HEK293 (cell line): ENCODE measurements at regions not wholly inside any gene's neighbourhood (a gene's known extent, or its start where the extent isn't known, plus 50 kb on each side); places are given as distances from the start of the nearest gene placed in this dataset.

Source experiments
- CTCF ChIA-PET: fragments of 350-600 bp; formaldehyde crosslinking; extraction: SDS; loops from one replicate; lab custom pipeline; 2021; ENCODE audit warnings: antibody characterized with exemption; lab: Yijun Ruan, JAX
- POLR2A ChIA-PET: fragments of 300-600 bp; formaldehyde crosslinking; extraction: SDS; loops from one replicate; lab custom pipeline; 2020; ENCODE audit warnings: antibody characterized with exemption, inconsistent platforms; lab: Yijun Ruan, JAX
- H3K27ac ChIP-seq: fragments of 200-500 bp; sonication (Bioruptor generic); 2 replicates; pipeline ENCODE4 v1.5.1; 2014; ENCODE audit warnings: low read depth, low read length, control low read depth, inconsistent platforms; ENCODE audit errors: extremely low read depth
- H3K36me3 ChIP-seq, 2 experiments: fragments of 200-500 bp in 1 of 2; sonication (Bioruptor generic) in 1 of 2; 1 replicate in 1 of 2; 2 replicates in 1 of 2; pipeline ENCODE4 v1.5.1; 2014 to 2017; ENCODE audit warnings: inconsistent platforms in 2 of 2, low read length in 2 of 2; ENCODE audit not compliant: control insufficient read depth in 2 of 2, insufficient read depth in 1 of 2
- H3K4me1 ChIP-seq: fragments of 200-500 bp; sonication (Bioruptor generic); 2 replicates; pipeline ENCODE4 v1.5.1; 2014; ENCODE audit warnings: mild to moderate bottlenecking, low read length, inconsistent platforms; ENCODE audit not compliant: control insufficient read depth, insufficient read depth
- H3K4me3 ChIP-seq: 2 replicates; pipeline ENCODE4 v1.5.1; 2011; ENCODE audit warnings: low read depth, mild to moderate bottlenecking, control low read depth, low read length, moderate library complexity
- H3K9me3 ChIP-seq: fragments of 200-500 bp; sonication (Bioruptor generic); 2 replicates; pipeline ENCODE4 v1.5.1; 2014; ENCODE audit warnings: low read depth, low read length, inconsistent platforms; ENCODE audit not compliant: control insufficient read depth, insufficient read depth
- ATF2 ChIP-seq: fragments of 450-650 bp; formaldehyde crosslinking; IDR thresholded peaks from 2 replicates; pipeline ENCODE4 v1.5.1; 2016; ENCODE audit warnings: missing biosample characterization, missing genetic modification characterization, low read depth
- HIC1 ChIP-seq: fragments of 450-650 bp; formaldehyde crosslinking; IDR thresholded peaks from 2 replicates; pipeline ENCODE4 v1.5.1; 2016; ENCODE audit warnings: missing biosample characterization, missing genetic modification characterization
- OSR2 ChIP-seq: fragments of 450-650 bp; formaldehyde crosslinking; IDR thresholded peaks from 2 replicates; pipeline ENCODE4 v1.5.1; 2016; ENCODE audit warnings: missing biosample characterization, missing genetic modification characterization
- PATZ1 ChIP-seq: fragments of 450-650 bp; formaldehyde crosslinking; IDR thresholded peaks from 2 replicates; pipeline ENCODE4 v1.5.1; 2016; ENCODE audit warnings: missing biosample characterization, missing genetic modification characterization
- PRDM2 ChIP-seq: fragments of 450-650 bp; formaldehyde crosslinking; IDR thresholded peaks from 2 replicates; pipeline ENCODE4 v1.5.1; 2016; ENCODE audit warnings: missing biosample characterization, missing genetic modification characterization, borderline replicate concordance
- SCRT1 ChIP-seq: fragments of 450-650 bp; formaldehyde crosslinking; IDR thresholded peaks from 2 replicates; pipeline ENCODE4 v1.5.1; 2016; ENCODE audit warnings: missing biosample characterization, missing genetic modification characterization, borderline replicate concordance
- TRIM28 ChIP-seq: IDR thresholded peaks from 2 replicates; pipeline ENCODE4 v1.6.1; 2011; ENCODE audit warnings: low read length, control low read depth, borderline replicate concordance
- ZIC2 ChIP-seq: fragments of 450-650 bp; formaldehyde crosslinking; IDR thresholded peaks from 2 replicates; pipeline ENCODE4 v1.5.1; 2016; ENCODE audit warnings: missing biosample characterization, missing genetic modification characterization
- ZNF148 ChIP-seq: fragments of 450-650 bp; formaldehyde crosslinking; IDR thresholded peaks from 2 replicates; pipeline ENCODE4 v1.5.0; 2017; ENCODE audit warnings: missing biosample characterization, missing genetic modification characterization, borderline replicate concordance
- ZNF274 ChIP-seq, 2 experiments: fragments of 200-500 bp in 1 of 2; fragments of 450-650 bp in 1 of 2; sonication (Bioruptor generic) in 1 of 2; formaldehyde crosslinking in 1 of 2; IDR thresholded peaks; 2 replicates each; pipeline versions ENCODE4 v1.5.1 to v1.6.1; 2014 to 2016; ENCODE audit warnings: borderline replicate concordance in 1 of 2, inconsistent platforms in 1 of 2, low read length in 1 of 2, missing biosample characterization in 1 of 2, missing genetic modification characterization in 1 of 2
- ZNF324 ChIP-seq: fragments of 450-650 bp; formaldehyde crosslinking; IDR thresholded peaks from 2 replicates; pipeline ENCODE4 v1.5.1; 2016; ENCODE audit warnings: missing biosample characterization, missing genetic modification characterization

- ChIA-PET CTCF (no interaction called here), POLR2A (no interaction called here)
- H3K27ac ChIP-seq: no peak overlapping the region
Measured at GRCh38 chr2:129199501-129199900, 780.0 kb upstream of the RAB6C start.

More at GRCh38 chr2:129199501-129199900, 780.0 kb upstream of the RAB6C start:
- Histone ChIP-seq H3K9me3 (no peaks in the 10 kb centered on the region), H3K36me3 (no peaks in the 10 kb centered on the region), H3K4me3 (no peak overlapping the region), H3K4me1 (no peaks in the 10 kb centered on the region)
- TF ChIP-seq ZNF148: no peak
- TF ChIP-seq ATF2 (tag by site-specific recombination): no peak
- no peak for TF ChIP-seq ZNF324 (tag by site-specific recombination)
- no peak for TF ChIP-seq OSR2 (tag by site-specific recombination)
- no peak for TF ChIP-seq PATZ1 (tag by site-specific recombination)
- no peak for TF ChIP-seq PRDM2 (tag by site-specific recombination)
- TF ChIP-seq ZNF274 (IDR thresholded peaks at IDR 0.05; ENCODE audit: low read length): no peak
- TF ChIP-seq ZNF274 (tag by site-specific recombination; IDR thresholded peaks at IDR 0.05; ENCODE audit: borderline replicate concordance): no peak
- TF ChIP-seq SCRT1 (tag by site-specific recombination): no peak
- TF ChIP-seq HIC1: no peak
- no peak for TF ChIP-seq TRIM28
- no peak for TF ChIP-seq ZIC2 (tag by site-specific recombination)
